H1 (cell line): ENCODE measurements at regions not wholly inside any gene's neighbourhood (a gene's known extent, or its start where the extent isn't known, plus 50 kb on each side); places are given as distances from the start of the nearest gene placed in this dataset.

ENCODE experiments used
- CTCF ChIA-PET: fragments of 300-600 bp; sonication (Branson Sonifier 250); formaldehyde crosslinking; loops from one replicate; lab custom pipeline; 2021; ENCODE audit not compliant: partially characterized antibody; lab: Charles Lee
- POLR2A ChIA-PET: fragments of 300-600 bp; sonication (Branson Sonifier 250); formaldehyde crosslinking; loops from one replicate; lab custom pipeline; 2021; ENCODE audit warnings: inconsistent platforms; ENCODE audit not compliant: partially characterized antibody; lab: Charles Lee
- DNase-seq, 2 experiments: peaks; one replicate each; pipeline versions ENCODE4 v3.0.0 to v3.0.0-alpha.2; 2010 to 2022; ENCODE audit warnings: low spot score in 2 of 2, low read depth in 1 of 2, mixed read lengths in 1 of 2
- FAIRE-seq: peaks from 2 replicates; lab custom pipeline; 2011; peaks lifted over from hg19 to GRCh38; lab: Jason Lieb, UNC
- H2AFZ ChIP-seq: 2 replicates; pipeline ENCODE4 v1.8.1; 2012; ENCODE audit warnings: low read length, inconsistent platforms
- H2AK5ac ChIP-seq: 2 replicates; pipeline ENCODE4 v1.6.1; 2013; ENCODE audit warnings: low read depth, low read length
- H2BK120ac ChIP-seq: replicated peaks from 2 replicates; pipeline ENCODE3; 2013; ENCODE audit warnings: low read depth, low read length, inconsistent platforms
- H2BK12ac ChIP-seq: 2 replicates; pipeline ENCODE4 v1.6.1; 2013; ENCODE audit warnings: low read depth, low read length
- H2BK15ac ChIP-seq: 2 replicates; pipeline ENCODE4 v1.6.1; 2013; ENCODE audit warnings: low read length
- H2BK20ac ChIP-seq: 2 replicates; pipeline ENCODE4 v1.6.1; 2013; ENCODE audit warnings: low read length
- H2BK5ac ChIP-seq: 2 replicates; pipeline ENCODE4 v1.6.1; 2013; ENCODE audit warnings: low read depth, low read length
- H3K14ac ChIP-seq: 2 replicates; pipeline ENCODE4 v1.6.1; 2013; ENCODE audit warnings: inconsistent platforms; ENCODE audit not compliant: insufficient read length
- H3K18ac ChIP-seq: 2 replicates; pipeline ENCODE4 v1.6.1; 2013; ENCODE audit warnings: low read length; ENCODE audit errors: extremely low read depth
- H3K23ac ChIP-seq: 2 replicates; pipeline ENCODE4 v1.6.1; 2013; ENCODE audit warnings: inconsistent platforms; ENCODE audit not compliant: insufficient read length
- H3K23me2 ChIP-seq: 2 replicates; pipeline ENCODE4 v1.6.1; 2013; ENCODE audit warnings: low read depth, low read length
- H3K27ac ChIP-seq: 2 replicates; pipeline ENCODE4 v1.6.1; 2011; ENCODE audit warnings: low read depth, low read length, inconsistent platforms
- H3K27me3 ChIP-seq, 4 experiments: replicated peaks in 1 of 4; 1 replicate in 1 of 4; 2 replicates in 3 of 4; pipeline versions ENCODE4 v1.6.1 to v1.8.1; 2011 to 2013; ENCODE audit warnings: low read length in 3 of 4, mild to moderate bottlenecking in 3 of 4, inconsistent platforms in 2 of 4, mixed read lengths in 2 of 4, moderate library complexity in 1 of 4; ENCODE audit not compliant: control insufficient read depth in 3 of 4, insufficient read depth in 3 of 4; ENCODE audit errors: extremely low read depth in 1 of 4
- H3K36me3 ChIP-seq, 4 experiments: 2 replicates each; pipeline versions ENCODE4 v1.6.1 to v1.8.1; 2011 to 2013; ENCODE audit warnings: mild to moderate bottlenecking in 4 of 4, low read length in 3 of 4, moderate library complexity in 2 of 4, control low read depth in 1 of 4, inconsistent platforms in 1 of 4; ENCODE audit not compliant: insufficient read depth in 4 of 4, control insufficient read depth in 2 of 4
- H3K4ac ChIP-seq: replicated peaks from 2 replicates; pipeline ENCODE3; 2013; ENCODE audit warnings: low read length, low read depth, mixed read lengths, inconsistent platforms; ENCODE audit not compliant: insufficient read length
- H3K4me1 ChIP-seq, 4 experiments: replicated peaks in 1 of 4; 1 replicate in 1 of 4; 2 replicates in 3 of 4; pipeline versions ENCODE4 v1.6.1 to v1.8.1; 2011 to 2013; ENCODE audit warnings: low read length in 3 of 4, inconsistent platforms in 2 of 4, mixed read lengths in 1 of 4; ENCODE audit not compliant: insufficient read depth in 4 of 4, control insufficient read depth in 3 of 4
- H3K4me2 ChIP-seq, 2 experiments: 2 replicates each; pipeline versions ENCODE4 v1.6.1 to v1.8.1; 2011 to 2013; ENCODE audit warnings: low read depth in 2 of 2, low read length in 2 of 2, control low read depth in 1 of 2, inconsistent platforms in 1 of 2, mild to moderate bottlenecking in 1 of 2; ENCODE audit not compliant: insufficient read depth in 1 of 2
- H3K4me3 ChIP-seq, 4 experiments: fragments of 200-600, 300-600 bp in 1 of 4; sonication (generic), shearing (Covaris generic), sonication (Bioruptor Twin) in 1 of 4; 2 replicates each; pipeline versions ENCODE4 v1.5.1 to v1.8.1; 2011 to 2016; ENCODE audit warnings: low read length in 4 of 4, low read depth in 3 of 4, control low read depth in 2 of 4, inconsistent platforms in 2 of 4, mild to moderate bottlenecking in 2 of 4, mixed read lengths in 1 of 4, moderate library complexity in 1 of 4; ENCODE audit not compliant: insufficient read depth in 2 of 4; ENCODE audit errors: extremely low read depth in 1 of 4
- H3K56ac ChIP-seq: replicated peaks from 2 replicates; pipeline ENCODE3; 2013; ENCODE audit warnings: low read depth, mild to moderate bottlenecking, mixed read lengths, low read length, inconsistent platforms; ENCODE audit not compliant: insufficient read length
- H3K79me1 ChIP-seq: 2 replicates; pipeline ENCODE4 v1.6.1; 2013; ENCODE audit warnings: low read depth, low read length, control low read depth
- H3K79me2 ChIP-seq, 2 experiments: 2 replicates each; pipeline versions ENCODE4 v1.6.1 to v1.8.1; 2012 to 2013; ENCODE audit warnings: low read length in 2 of 2, mild to moderate bottlenecking in 2 of 2, inconsistent platforms in 1 of 2; ENCODE audit not compliant: insufficient read depth in 2 of 2, control insufficient read depth in 1 of 2
- H3K9ac ChIP-seq, 4 experiments: replicated peaks in 1 of 4; 1 replicate in 1 of 4; 2 replicates in 3 of 4; pipeline versions ENCODE4 v1.6.1 to v1.8.1; 2011 to 2013; ENCODE audit warnings: low read depth in 3 of 4, low read length in 3 of 4, control low read depth in 2 of 4, mild to moderate bottlenecking in 2 of 4, moderate library complexity in 2 of 4, inconsistent platforms in 1 of 4; ENCODE audit errors: extremely low read depth in 1 of 4
- H3K9me3 ChIP-seq, 2 experiments: 2 replicates each; pipeline versions ENCODE4 v1.6.1 to v1.8.1; 2012 to 2013; ENCODE audit warnings: mild to moderate bottlenecking in 2 of 2, moderate library complexity in 2 of 2, control low read depth in 1 of 2, inconsistent platforms in 1 of 2, low read depth in 1 of 2, low read length in 1 of 2, mixed read lengths in 1 of 2; ENCODE audit not compliant: insufficient read depth in 2 of 2
- H4K20me1 ChIP-seq, 2 experiments: replicated peaks in 1 of 2; 2 replicates each; pipeline versions ENCODE3 to v1.8.1; 2011 to 2013; ENCODE audit warnings: inconsistent platforms in 2 of 2, low read length in 2 of 2, mild to moderate bottlenecking in 1 of 2; ENCODE audit not compliant: insufficient read depth in 2 of 2, control insufficient read depth in 1 of 2
- H4K5ac ChIP-seq: 2 replicates; pipeline ENCODE4 v1.6.1; 2013; ENCODE audit warnings: low read length, low read depth, mixed read lengths, inconsistent platforms; ENCODE audit not compliant: insufficient read length
- H4K8ac ChIP-seq: 2 replicates; pipeline ENCODE4 v1.8.0; 2013; ENCODE audit warnings: mild to moderate bottlenecking, moderate library complexity, low read length, inconsistent platforms; ENCODE audit not compliant: insufficient read depth; ENCODE audit errors: extremely low read depth
- H4K91ac ChIP-seq: replicated peaks from 2 replicates; pipeline ENCODE3; 2013; ENCODE audit warnings: low read length, mixed read lengths, inconsistent platforms; ENCODE audit not compliant: insufficient read length
- BRCA1 ChIP-seq: IDR thresholded peaks from 2 replicates; pipeline ENCODE4 v1.6.1; 2012; ENCODE audit warnings: low read depth, low read length, improper control_type of control experiment
- EP300 ChIP-seq, 2 experiments: IDR thresholded peaks; 1 replicate in 1 of 2; 2 replicates in 1 of 2; pipeline ENCODE4 v1.6.1; 2011 to 2012; ENCODE audit warnings: low read depth in 2 of 2, low read length in 2 of 2, mild to moderate bottlenecking in 2 of 2, borderline replicate concordance in 1 of 2, inconsistent platforms in 1 of 2, moderate library complexity in 1 of 2
- FOSL1 ChIP-seq: IDR thresholded peaks from 2 replicates; pipeline ENCODE4 v1.6.1; 2011; ENCODE audit warnings: mild to moderate bottlenecking, low read depth, low read length, moderate library complexity; ENCODE audit not compliant: insufficient read depth
- GTF2F1 ChIP-seq: IDR thresholded peaks from 2 replicates; pipeline ENCODE4 v1.6.1; 2012; ENCODE audit warnings: low read depth, low read length, improper control_type of control experiment, borderline replicate concordance
- MAFK ChIP-seq: IDR thresholded peaks from 2 replicates; pipeline ENCODE4 v1.6.1; 2012; ENCODE audit warnings: low read depth, mild to moderate bottlenecking, improper control_type of control experiment, low read length
- POLR2A ChIP-seq, 2 experiments: IDR thresholded peaks; 1 replicate in 1 of 2; 2 replicates in 1 of 2; pipeline ENCODE4 v1.6.1; 2011; ENCODE audit warnings: low read depth in 2 of 2, low read length in 2 of 2, mild to moderate bottlenecking in 2 of 2; ENCODE audit errors: control extremely low read depth in 1 of 2
- POU5F1 ChIP-seq: IDR thresholded peaks from 2 replicates; pipeline ENCODE4 v1.6.1; 2011; ENCODE audit warnings: low read depth, mild to moderate bottlenecking, low read length, moderate library complexity
- RNF2 ChIP-seq: fragments of 200-900, 300-1000 bp; sonication (generic); IDR thresholded peaks from 2 replicates; pipeline ENCODE4 v1.7.1; 2016; ENCODE audit warnings: borderline replicate concordance, low read depth, mild to moderate bottlenecking, antibody characterized with exemption, low read length; ENCODE audit not compliant: poor library complexity, severe bottlenecking; ENCODE audit errors: missing control alignments
- TAF7 ChIP-seq: optimal IDR thresholded peaks from 2 replicates; pipeline ENCODE3; 2011; ENCODE audit warnings: low read depth, mild to moderate bottlenecking, inconsistent platforms, low read length, moderate library complexity, borderline replicate concordance
- WGBS, 2 experiments: shearing (Covaris generic) in 1 of 2; methylation state at CpG; one replicate each; pipeline versions ENCODE4 v1.1.6 to v1.1.7; 2013 to 2015; ENCODE audit warnings: low lambda C conversion rate in 2 of 2, mixed read lengths in 2 of 2, inconsistent platforms in 1 of 2, low coverage in 1 of 2, missing lambda C conversion rate in 1 of 2; ENCODE audit not compliant: insufficient replicate concordance in 2 of 2, insufficient coverage in 1 of 2, insufficient read length in 1 of 2; ENCODE audit errors: extremely low coverage in 1 of 2, missing lambda C conversion rate in 1 of 2; 5-methylcytosine and 5-hydroxymethylcytosine counted together

GRCh38 chr18:11357678-11358077 lies 208.3 kb upstream of the PIEZO2 start:
- Histone ChIP-seq H4K91ac (no peak overlapping the region), H2BK20ac (no peak overlapping the region), H3K79me2 (no peaks in the 10 kb centered on the region), H3K36me3 (no peaks in the 10 kb centered on the region), H3K27me3 (no peaks in the 10 kb centered on the region), H3K4me2 (no peak overlapping the region), H3K14ac (no peak overlapping the region), H3K27ac (no peak overlapping the region), H3K56ac (no peak overlapping the region), H2AFZ (no peak overlapping the region), H3K79me1 (no peaks in the 10 kb centered on the region), H2BK120ac (no peak overlapping the region), H3K23ac (no peak overlapping the region)
- DNase-seq = no peak
- 53% methylated on average over 1 of the region's 1 CpG; no CpG with 5 or more reads in 1 of the 2 experiments for WGBS, 2 experiments
- POLR2A ChIA-PET = no interaction called here
- no peak for TF ChIP-seq FOSL1
- TF ChIP-seq EP300 (IDR thresholded peaks at IDR 0.05; ENCODE audit: borderline replicate concordance in 1 of 2, low read depth in 2 of 2, low read length in 2 of 2) = no peak
- no peak for TF ChIP-seq RNF2
- no peak for TF ChIP-seq BRCA1
- TF ChIP-seq TAF7 = no peak
- TF ChIP-seq POU5F1 = no peak
- no peak for TF ChIP-seq POLR2A (IDR thresholded peaks at IDR 0.05; ENCODE audit: control extremely low read depth in 1 of 2, low read depth in 2 of 2, low read length in 2 of 2)
- no peak for TF ChIP-seq GTF2F1
- no peak for TF ChIP-seq MAFK
- TF ChIP-seq, all 59 proteins: peak for 0
- CTCF ChIA-PET = interaction anchor here (1.3 to 1.7 kb wide), 2 partner anchors 46 to 47 kb away, joined by 3 read pairs; no protein-coding TSS in a partner anchor
- FAIRE-seq = no peak
- H4K20me1 ChIP-seq = no peaks in the 10 kb centered on the region
- H3K4me3 ChIP-seq = no peak overlapping the region
- no peak overlapping the region for H2AK5ac ChIP-seq
- no peak overlapping the region for H4K8ac ChIP-seq
- H3K4me1 ChIP-seq = no peaks in the 10 kb centered on the region
- H3K23me2 ChIP-seq = no peaks in the 10 kb centered on the region; the same call in 1 of the 2 replicates
- no peak overlapping the region for H3K4ac ChIP-seq
- H3K9me3 ChIP-seq = no peaks in the 10 kb centered on the region
- H3K18ac ChIP-seq = no peak overlapping the region
- no peak overlapping the region for H2BK12ac ChIP-seq
- H2BK15ac ChIP-seq = no peak overlapping the region
- H3K9ac ChIP-seq = no peak overlapping the region
- no peak overlapping the region for H2BK5ac ChIP-seq
- no peak overlapping the region for H4K5ac ChIP-seq
